ENCODE measurements at regions not wholly inside any gene's neighbourhood (a gene's known extent, or its start where the extent isn't known, plus 50 kb on each side); places are given as distances from the start of the nearest gene placed in this dataset.

DNA sequence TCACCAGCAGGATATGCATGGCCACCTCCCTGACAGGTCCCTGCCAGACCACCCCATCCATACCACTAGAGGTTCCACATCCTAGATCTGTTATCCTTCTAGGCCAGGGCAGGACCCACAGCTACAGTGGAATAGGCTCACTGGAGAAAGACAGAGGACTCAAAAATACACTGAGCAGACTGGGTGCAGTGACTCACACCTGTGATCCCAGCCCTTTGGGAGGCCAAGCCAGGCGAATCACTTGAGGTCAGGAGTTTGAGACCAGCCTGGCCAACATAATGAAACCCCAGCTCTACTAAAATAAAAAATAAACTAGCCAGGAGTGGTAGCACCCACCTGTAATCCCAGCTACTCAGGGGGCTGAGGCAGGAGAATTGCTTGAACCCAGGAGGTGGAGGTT is 56.5 kb upstream of the TESK1 start:
- TF ChIP-seq, protein P1, sequence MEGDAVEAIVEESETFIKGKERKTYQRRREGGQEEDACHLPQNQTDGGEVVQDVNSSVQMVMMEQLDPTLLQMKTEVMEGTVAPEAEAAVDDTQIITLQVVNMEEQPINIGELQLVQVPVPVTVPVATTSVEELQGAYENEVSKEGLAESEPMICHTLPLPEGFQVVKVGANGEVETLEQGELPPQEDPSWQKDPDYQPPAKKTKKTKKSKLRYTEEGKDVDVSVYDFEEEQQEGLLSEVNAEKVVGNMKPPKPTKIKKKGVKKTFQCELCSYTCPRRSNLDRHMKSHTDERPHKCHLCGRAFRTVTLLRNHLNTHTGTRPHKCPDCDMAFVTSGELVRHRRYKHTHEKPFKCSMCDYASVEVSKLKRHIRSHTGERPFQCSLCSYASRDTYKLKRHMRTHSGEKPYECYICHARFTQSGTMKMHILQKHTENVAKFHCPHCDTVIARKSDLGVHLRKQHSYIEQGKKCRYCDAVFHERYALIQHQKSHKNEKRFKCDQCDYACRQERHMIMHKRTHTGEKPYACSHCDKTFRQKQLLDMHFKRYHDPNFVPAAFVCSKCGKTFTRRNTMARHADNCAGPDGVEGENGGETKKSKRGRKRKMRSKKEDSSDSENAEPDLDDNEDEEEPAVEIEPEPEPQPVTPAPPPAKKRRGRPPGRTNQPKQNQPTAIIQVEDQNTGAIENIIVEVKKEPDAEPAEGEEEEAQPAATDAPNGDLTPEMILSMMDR (IDR thresholded peaks at IDR 0.05; ENCODE audit: extremely low read depth in 1 of 2, insufficient read depth in 1 of 2, low read depth in 1 of 2, low read length in 2 of 2), result no peak
- TF ChIP-seq POLR2A (IDR thresholded peaks at IDR 0.05; ENCODE audit: low read depth, low read length) (no peak), MYC (IDR thresholded peaks at IDR 0.05; ENCODE audit: low read depth, low read length) (no peak), EZH2 (IDR thresholded peaks at IDR 0.05; ENCODE audit: borderline replicate concordance, low read depth, low read length, severe bottlenecking) (no peak)

Data from endothelial cell of umbilical vein (primary cell).